NCI-H446 (cell line): ENCODE measurements at regions not wholly inside any gene's neighbourhood (a gene's known extent, or its start where the extent isn't known, plus 50 kb on each side); places are given as distances from the start of the nearest gene placed in this dataset.

Experiments used
- DNase-seq, 2 experiments: peaks; one replicate each; lab custom pipeline; 2025; lab: John Stamatoyannopoulos, UW

GRCh38 chr11:98836156-98836555 is 184.6 kb upstream of the CNTN5 start:
- no peak for DNase-seq

DNA sequence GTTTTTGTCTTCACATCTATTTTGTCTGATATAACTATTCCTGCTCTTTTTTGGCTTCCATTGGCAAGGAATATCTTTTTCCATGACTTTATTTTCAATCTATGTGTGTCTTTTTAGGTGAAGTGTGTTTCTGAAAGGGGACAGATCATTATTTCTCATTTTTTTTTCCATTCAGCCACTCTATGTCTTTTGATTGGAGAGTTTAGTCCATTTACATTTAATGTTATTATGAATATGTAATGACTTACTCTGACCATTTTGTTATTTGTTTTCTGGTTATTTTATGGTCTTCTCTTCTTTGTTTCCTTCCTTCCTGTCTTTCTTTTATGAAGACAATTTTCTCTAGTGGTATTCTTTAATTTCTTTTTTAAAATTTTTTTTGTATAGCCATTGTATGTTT is 178.6 kb upstream of the CNTN5 start:
- no peak for DNase-seq

- no peak for DNase-seq
Observed at GRCh38 chr11:98862169-98862568, 158.6 kb upstream of the CNTN5 start.

DNA sequence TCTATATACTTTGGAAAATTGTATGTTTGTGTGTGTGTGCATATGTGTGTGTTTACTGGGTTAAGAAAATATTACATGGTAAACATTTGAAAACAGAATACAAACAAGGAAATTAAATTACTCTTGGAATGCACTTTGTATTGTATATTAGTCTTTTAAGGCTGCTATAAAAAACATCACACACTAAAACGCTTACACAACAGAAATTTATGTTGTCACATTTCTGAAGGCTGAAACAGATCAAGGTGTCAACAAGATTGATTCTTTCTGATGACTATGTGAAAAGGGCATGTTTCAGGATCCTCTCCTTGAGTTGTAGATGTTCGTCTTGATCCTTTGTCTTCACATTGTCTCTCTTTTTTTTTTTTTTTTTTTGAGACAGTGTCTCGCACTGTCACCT is 149.1 kb upstream of the CNTN5 start:
- no peak for DNase-seq

- no peak for DNase-seq
Observed at GRCh38 chr11:98874050-98874449, 146.7 kb upstream of the CNTN5 start.

GRCh38 chr11:98895936-98896335 is 124.8 kb upstream of the CNTN5 start:
- no peak for DNase-seq

- DNase-seq, result peak in 1 of 2 experiments; percentile 1
Observed at GRCh38 chr11:98940913-98941312, 79.8 kb upstream of the CNTN5 start.

DNA sequence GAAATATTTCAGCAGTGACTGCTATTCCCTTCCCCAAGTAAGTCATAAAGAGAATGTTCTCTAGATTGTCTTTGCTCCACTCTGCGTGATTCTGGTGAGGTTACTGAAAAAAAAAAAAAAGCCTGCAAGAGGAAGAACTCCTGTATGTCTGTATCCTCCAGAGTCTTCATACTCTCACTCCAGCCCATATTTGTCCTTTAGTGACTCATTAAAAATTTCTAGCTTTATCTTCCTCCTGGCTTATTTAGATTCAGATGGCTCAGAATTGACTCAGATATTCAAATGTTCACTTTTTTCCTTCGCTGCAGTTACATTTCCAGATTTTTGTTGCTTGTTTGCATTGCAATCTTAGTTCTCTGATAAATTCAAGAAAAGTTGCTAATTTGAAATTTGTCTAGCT is 76.3 kb upstream of the CNTN5 start:
- DNase-seq, result no peak

- no peak for DNase-seq
Observed at GRCh38 chr11:98952107-98952506, 68.6 kb upstream of the CNTN5 start.

- DNase-seq, result no peak
Observed at GRCh38 chr11:98955551-98955950, 65.2 kb upstream of the CNTN5 start.

DNA sequence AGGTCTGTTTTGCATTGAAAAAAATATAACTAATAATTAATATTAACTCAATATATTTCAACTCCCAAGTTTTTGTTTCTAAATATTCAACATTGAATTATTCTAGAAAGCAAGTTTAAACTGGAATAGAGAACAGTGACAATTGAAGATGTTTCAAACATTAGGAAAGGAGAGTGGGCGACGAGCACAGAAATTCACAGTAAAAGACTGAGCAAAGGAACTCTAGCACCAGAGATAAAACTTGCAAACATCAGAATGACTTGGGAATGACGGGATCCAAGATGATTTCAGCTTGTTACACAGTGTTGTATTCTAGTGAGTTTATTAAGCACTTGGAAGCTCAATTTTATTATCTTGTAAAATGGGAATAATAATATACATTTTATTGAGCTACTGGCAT is 56.6 kb upstream of the CNTN5 start:
- DNase-seq, result no peak

- no peak for DNase-seq
Observed at GRCh38 chr11:98965358-98965757, 55.4 kb upstream of the CNTN5 start.

DNA sequence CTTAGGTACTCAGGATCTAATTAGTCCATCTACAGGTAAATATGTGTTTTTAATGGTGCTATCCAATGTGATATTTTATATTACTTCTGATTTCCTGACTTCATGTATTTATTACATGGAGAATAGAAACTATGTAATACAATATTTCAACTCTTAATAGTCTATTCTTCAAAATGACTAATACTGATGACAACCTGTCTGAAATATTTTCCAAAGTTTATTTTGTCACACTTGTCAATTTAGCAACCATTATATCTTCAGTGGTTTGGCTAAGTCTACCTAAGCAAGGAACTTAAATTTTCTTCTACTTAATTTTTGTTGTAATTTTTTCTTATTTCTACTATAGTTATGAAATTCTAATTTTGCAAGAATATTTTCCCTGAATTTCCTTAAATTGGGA is 55.0 kb upstream of the CNTN5 start:
- no peak for DNase-seq

GRCh38 chr11:98967005-98967404 is 53.7 kb upstream of the CNTN5 start:
- no peak for DNase-seq
